CD14-positive monocyte (primary cell): ENCODE measurements at regions not wholly inside any gene's neighbourhood (a gene's known extent, or its start where the extent isn't known, plus 50 kb on each side); places are given as distances from the start of the nearest gene placed in this dataset.

Experiments
- DNase-seq, 3 donors: peaks; one replicate each; pipeline ENCODE4 v3.0.0-alpha.2; 2011 to 2022
- H2AFZ ChIP-seq: 2 replicates; pipeline ENCODE4 v1.6.0; 2012; ENCODE audit warnings: mild to moderate bottlenecking, low read depth, low read length, inconsistent platforms; ENCODE audit not compliant: insufficient read depth, poor library complexity, severe bottlenecking
- H3K27ac ChIP-seq, 2 donors: 1 replicate in 1 of 2; 2 replicates in 1 of 2; pipeline ENCODE4 v1.5.1; 2012 to 2013; ENCODE audit warnings: low read length in 2 of 2, control low read depth in 1 of 2, inconsistent platforms in 1 of 2, low read depth in 1 of 2, mild to moderate bottlenecking in 1 of 2
- H3K27me3 ChIP-seq, 2 donors: one replicate each; pipeline versions ENCODE4 v1.6.0 to v1.6.1; 2011 to 2013; ENCODE audit warnings: low read length in 2 of 2; ENCODE audit not compliant: control insufficient read depth in 2 of 2, insufficient read depth in 2 of 2
- H3K36me3 ChIP-seq, 2 donors: replicated peaks in 1 of 2; 1 replicate in 1 of 2; 2 replicates in 1 of 2; pipeline versions ENCODE4 v1.5.1 to v1.6.1; 2012 to 2013; ENCODE audit warnings: low read length in 2 of 2, control low read depth in 1 of 2, inconsistent platforms in 1 of 2, mild to moderate bottlenecking in 1 of 2; ENCODE audit not compliant: insufficient read depth in 2 of 2, control insufficient read depth in 1 of 2
- H3K4me1 ChIP-seq, 2 donors: 1 replicate in 1 of 2; 2 replicates in 1 of 2; pipeline versions ENCODE4 v1.5.1 to v1.6.1; 2012 to 2013; ENCODE audit warnings: low read length in 2 of 2, control low read depth in 1 of 2, inconsistent platforms in 1 of 2, mild to moderate bottlenecking in 1 of 2, moderate library complexity in 1 of 2; ENCODE audit not compliant: insufficient read depth in 2 of 2, control insufficient read depth in 1 of 2
- H3K4me2 ChIP-seq: replicated peaks from 2 replicates; pipeline ENCODE3; 2012; ENCODE audit warnings: low read length, moderate library complexity, mild to moderate bottlenecking; ENCODE audit not compliant: poor library complexity, severe bottlenecking; ENCODE audit errors: extremely low read depth
- H3K4me3 ChIP-seq, 3 experiments: fragments of 200-600 bp in 1 of 3; sonication (generic) in 1 of 3; replicated peaks in 1 of 3; 1 replicate in 2 of 3; 2 replicates in 1 of 3; pipeline ENCODE4 v1.5.1; 2011 to 2013; ENCODE audit warnings: low read length in 3 of 3, mild to moderate bottlenecking in 3 of 3, control low read depth in 2 of 3, low read depth in 2 of 3, inconsistent platforms in 1 of 3, moderate library complexity in 1 of 3
- H3K79me2 ChIP-seq: 2 replicates; pipeline ENCODE4 v1.6.0; 2012; ENCODE audit warnings: mild to moderate bottlenecking, control low read depth, inconsistent platforms, low read length, moderate library complexity; ENCODE audit not compliant: insufficient read depth
- H3K9ac ChIP-seq: 2 replicates; pipeline ENCODE4 v1.6.0; 2017; ENCODE audit warnings: low read length, mild to moderate bottlenecking; ENCODE audit not compliant: insufficient read depth, poor library complexity, severe bottlenecking
- H3K9me3 ChIP-seq, 2 donors: replicated peaks in 1 of 2; 1 replicate in 1 of 2; 2 replicates in 1 of 2; pipeline versions ENCODE4 v1.5.1 to v1.6.1; 2012 to 2013; ENCODE audit warnings: low read length in 2 of 2, control low read depth in 1 of 2; ENCODE audit not compliant: control insufficient read depth in 1 of 2, insufficient read depth in 1 of 2
- H4K20me1 ChIP-seq: 2 replicates; pipeline ENCODE4 v1.6.0; 2012; ENCODE audit warnings: mild to moderate bottlenecking, low read length, control low read depth, moderate library complexity; ENCODE audit not compliant: insufficient read depth
- H3K27ac Mint-ChIP-seq, 7 donors: one replicate each; pipeline ENCODE4 v1.8.0; 2020; ENCODE audit warnings: mild to moderate bottlenecking in 7 of 7, mixed read lengths in 7 of 7, moderate library complexity in 6 of 7, inconsistent platforms in 2 of 7
- H3K27me3 Mint-ChIP-seq, 3 donors: one replicate each; pipeline ENCODE4 v1.8.0; 2021 to 2022; ENCODE audit warnings: low read depth in 3 of 3, mild to moderate bottlenecking in 3 of 3, mixed read lengths in 3 of 3, moderate library complexity in 3 of 3, inconsistent platforms in 1 of 3
- H3K36me3 Mint-ChIP-seq, 2 donors: one replicate each; pipeline ENCODE4 v1.8.0; 2020; ENCODE audit warnings: mixed read lengths in 2 of 2, inconsistent platforms in 1 of 2, mild to moderate bottlenecking in 1 of 2
- H3K4me1 Mint-ChIP-seq: one replicate; pipeline ENCODE4 v1.8.0; 2020; ENCODE audit warnings: mild to moderate bottlenecking, mixed read lengths
- H3K4me3 Mint-ChIP-seq, 2 donors: one replicate each; pipeline ENCODE4 v1.8.0; 2020; ENCODE audit warnings: mild to moderate bottlenecking in 2 of 2, mixed read lengths in 2 of 2, moderate library complexity in 1 of 2
- H3K9me3 Mint-ChIP-seq, 7 donors: one replicate each; pipeline ENCODE4 v1.8.0; 2020 to 2022; ENCODE audit warnings: mixed read lengths in 7 of 7, mild to moderate bottlenecking in 6 of 7, moderate library complexity in 6 of 7, inconsistent platforms in 2 of 7
- CTCF ChIP-seq: fragments of 200-600 bp; IDR thresholded peaks from one replicate; pipeline ENCODE4 v1.8.0; 2022; ENCODE audit warnings: antibody characterized with exemption, mild to moderate bottlenecking
- WGBS: methylation state at CpG from one replicate; pipeline ENCODE4 v1.1.5; 2013; ENCODE audit warnings: missing lambda C conversion rate; ENCODE audit not compliant: insufficient coverage; 5-methylcytosine and 5-hydroxymethylcytosine counted together
- intact Hi-C, 2 donors: fragments of 100-400 bp; cut with micrococcal nuclease; formaldehyde crosslinking; loops; one replicate each; pipeline versions ENCODE4 v1.15.0 to v1.15.1; 2023

- Histone ChIP-seq H3K27ac (no peak overlapping the region), H4K20me1 (no peaks in the 10 kb centered on the region), H3K36me3 (no peaks in the 10 kb centered on the region), H3K79me2 (no peaks in the 10 kb centered on the region), H3K4me1 (no peaks in the 10 kb centered on the region), H3K27me3 (no peaks in the 10 kb centered on the region), H2AFZ (no peak overlapping the region), H3K9me3 (no peaks in the 10 kb centered on the region), H3K4me2 (no peak overlapping the region), H3K9ac (no peak overlapping the region), H3K4me3 (no peak overlapping the region)
- peaks cover 0 to 2% (median 0%) of the 10 kb centered on the region in 3 donors for H3K27me3 Mint-ChIP-seq
- H3K9me3 Mint-ChIP-seq, result no peaks in the 10 kb centered on the region
- no peak for DNase-seq
- peaks cover 2% of the 10 kb centered on the region for H3K4me1 Mint-ChIP-seq
- no peaks in the 10 kb centered on the region for H3K36me3 Mint-ChIP-seq
- no peak overlapping the region for H3K27ac Mint-ChIP-seq
- TF ChIP-seq CTCF, result no peak
- WGBS, result 86% methylated on average over 1 of the region's 2 CpGs
- intact Hi-C loops, result no loop called here
- H3K4me3 Mint-ChIP-seq, result no peak overlapping the region
Measured at GRCh38 chr15:69953816-69954215, 143.9 kb downstream of the TLE3 start.

- no peak overlapping the region for H3K27ac ChIP-seq
- intact Hi-C loops, result no loop called here
- no peaks in the 10 kb centered on the region for H3K4me1 ChIP-seq
- H3K79me2 ChIP-seq, result no peaks in the 10 kb centered on the region
- no peak overlapping the region for H3K9ac ChIP-seq
- TF ChIP-seq CTCF, result no peak
- H3K36me3 Mint-ChIP-seq, result no peaks in the 10 kb centered on the region
- H3K9me3 Mint-ChIP-seq, result no peaks in the 10 kb centered on the region
- H3K4me3 ChIP-seq, result no peak overlapping the region
- H2AFZ ChIP-seq, result no peak overlapping the region
- H3K4me2 ChIP-seq, result no peak overlapping the region
- peaks cover 0 to 3% (median 0%) of the 10 kb centered on the region in 3 donors for H3K27me3 Mint-ChIP-seq
- H3K36me3 ChIP-seq, result no peaks in the 10 kb centered on the region
- H3K27ac Mint-ChIP-seq, result no peak overlapping the region
- no peaks in the 10 kb centered on the region for H4K20me1 ChIP-seq
- no peaks in the 10 kb centered on the region for H3K27me3 ChIP-seq
- H3K4me1 Mint-ChIP-seq, result peaks cover 2% of the 10 kb centered on the region
- 94% methylated on average over 5 of the region's 5 CpGs for WGBS
- no peak overlapping the region for H3K4me3 Mint-ChIP-seq
- DNase-seq, result no peak
- no peaks in the 10 kb centered on the region for H3K9me3 ChIP-seq
Measured at GRCh38 chr15:69954666-69955065, 143.1 kb downstream of the TLE3 start.
